IPS-NIHi7 (cell line): ENCODE measurements at regions not wholly inside any gene's neighbourhood (a gene's known extent, or its start where the extent isn't known, plus 50 kb on each side); places are given as distances from the start of the nearest gene placed in this dataset.

Source experiments
- DNase-seq: peaks from one replicate; pipeline ENCODE4 v3.0.0; 2012; ENCODE audit warnings: mixed read lengths; ENCODE audit errors: extremely low spot score

- DNase-seq = no peak
Measured at GRCh38 chr7:98565103-98565502, 52.0 kb upstream of the NPTX2 start.

GRCh38 chr7:98562871-98563495, 54.1 kb upstream of the NPTX2 start:
- no peak for DNase-seq

- no peak for DNase-seq
Measured at GRCh38 chr7:98562381-98562823, 54.7 kb upstream of the NPTX2 start.

- peak; percentile 44 for DNase-seq
Measured at GRCh38 chr7:98559958-98560357, 57.1 kb upstream of the NPTX2 start.

DNA sequence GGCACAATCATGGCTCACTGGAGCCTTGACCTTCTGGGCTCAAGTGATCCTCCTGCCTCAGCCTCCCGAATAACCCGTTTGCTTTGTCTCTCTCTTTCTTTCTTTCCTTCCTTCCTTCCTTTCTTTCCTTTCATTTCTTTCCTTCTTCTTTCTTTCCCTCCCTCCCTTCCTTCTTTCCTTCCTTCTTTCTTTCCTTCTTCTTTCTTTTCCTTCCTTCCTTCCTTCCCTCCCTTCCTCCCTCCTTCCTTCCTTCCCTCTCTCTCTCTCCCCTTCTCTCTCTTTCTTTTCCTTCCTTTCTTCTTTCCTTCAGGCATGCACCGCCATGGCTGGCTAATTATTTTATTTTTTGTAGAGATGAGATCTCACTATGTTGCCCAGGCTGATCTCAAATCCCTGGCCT, 57.9 kb upstream of the NPTX2 start:
- no peak for DNase-seq

- DNase-seq = no peak
Measured at GRCh38 chr7:98557538-98558031, 59.5 kb upstream of the NPTX2 start.

DNA sequence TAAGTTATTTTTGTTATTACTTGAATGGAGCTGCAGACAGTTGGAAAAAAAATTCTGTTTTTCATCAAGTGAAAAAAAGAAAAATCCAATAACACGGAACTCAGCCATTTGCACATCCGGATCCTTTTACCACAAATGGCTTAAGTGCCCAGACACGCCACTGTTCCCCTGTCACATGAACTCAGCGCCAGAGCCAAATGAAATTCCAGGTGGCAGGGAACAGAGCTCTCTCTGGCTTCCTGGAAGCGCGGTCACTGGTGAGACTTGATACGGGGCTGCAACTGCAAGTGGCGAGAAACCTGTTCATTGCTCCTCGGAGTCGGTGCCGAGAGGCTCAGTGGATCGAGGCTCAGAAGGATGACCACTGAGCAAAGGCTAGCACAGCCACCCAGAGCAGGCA, 60.8 kb upstream of the NPTX2 start:
- DNase-seq = no peak

DNA sequence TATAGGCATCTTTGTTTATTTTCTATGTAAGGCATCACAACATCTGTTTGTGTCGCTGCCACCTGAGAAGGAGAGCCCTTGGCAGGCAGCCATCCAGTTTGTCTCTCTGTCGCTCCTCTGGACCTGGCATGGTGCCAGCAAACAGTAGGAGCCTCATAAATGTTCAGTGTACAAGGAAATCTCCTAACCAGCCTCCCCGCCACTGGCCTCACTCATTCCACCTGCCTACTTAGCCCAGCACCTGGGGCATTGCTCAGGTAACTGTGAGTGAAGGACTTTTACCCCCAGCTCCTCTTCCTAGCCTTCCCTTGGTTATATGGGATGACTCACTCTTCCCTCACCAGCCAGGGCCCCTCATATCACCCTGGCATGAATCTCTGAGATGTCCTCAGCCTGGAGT, 61.7 kb upstream of the NPTX2 start:
- DNase-seq = no peak

GRCh38 chr7:98553666-98554065, 63.4 kb upstream of the NPTX2 start:
- no peak for DNase-seq

- DNase-seq = no peak
Measured at GRCh38 chr7:98551611-98552273, 65.3 kb upstream of the NPTX2 start.

DNA sequence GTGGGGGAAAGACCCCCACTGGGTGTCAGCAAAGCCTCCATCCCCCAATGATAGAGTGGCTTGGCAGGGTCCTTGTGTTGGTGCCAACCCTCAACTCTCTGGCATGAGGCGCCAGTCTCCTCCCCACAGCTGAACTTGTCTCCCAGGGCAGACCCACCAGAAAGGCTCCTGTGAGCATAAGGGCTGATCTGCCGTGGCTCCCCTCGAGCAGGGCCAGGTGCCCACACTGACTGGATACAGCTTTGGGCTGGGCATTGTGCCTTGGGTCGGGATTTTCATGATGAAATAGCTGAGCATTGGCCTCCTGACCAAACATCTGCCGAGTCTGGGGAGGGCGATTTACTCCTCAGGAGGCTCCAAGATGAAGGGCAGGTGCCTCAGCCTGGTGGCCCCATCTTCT, 68.1 kb upstream of the NPTX2 start:
- no peak for DNase-seq

DNA sequence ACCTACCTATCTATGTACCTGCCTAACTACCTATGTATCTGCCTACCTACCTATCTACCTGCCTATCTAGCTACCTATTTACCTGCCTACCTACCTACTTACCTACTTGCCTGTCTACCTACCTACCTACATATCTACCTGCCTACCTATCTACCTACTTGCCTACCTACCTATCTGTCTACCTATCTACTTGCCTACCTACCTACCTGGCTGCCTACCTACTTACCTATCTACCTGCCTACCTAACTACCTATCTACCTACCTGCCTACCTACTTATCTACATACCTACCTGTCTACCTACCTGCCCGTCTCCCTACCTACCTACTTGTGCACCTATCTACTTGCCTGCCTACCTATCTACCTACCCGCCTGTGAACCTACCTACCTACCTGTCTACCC, 68.7 kb upstream of the NPTX2 start:
- no peak for DNase-seq

DNA sequence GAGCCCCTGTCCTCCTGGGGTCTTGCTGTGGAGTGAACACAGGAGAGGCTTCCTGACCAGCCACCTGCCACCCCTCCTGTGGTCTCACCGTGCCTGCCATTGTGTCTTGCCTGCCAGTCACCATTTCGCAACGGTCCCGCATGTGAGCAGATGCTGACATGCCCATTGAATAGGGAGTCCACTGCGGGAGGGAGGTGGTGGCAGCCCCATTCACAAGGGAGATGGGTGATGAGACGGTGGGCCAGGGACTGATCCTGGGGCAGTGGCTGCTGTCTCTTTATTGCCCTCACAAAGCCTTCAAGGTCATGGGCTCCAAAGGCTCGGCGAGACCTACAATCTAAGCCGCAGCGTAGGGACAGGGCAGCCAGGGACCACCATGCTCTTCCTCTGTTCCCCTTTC, 76.0 kb upstream of the NPTX2 start:
- no peak for DNase-seq

DNA sequence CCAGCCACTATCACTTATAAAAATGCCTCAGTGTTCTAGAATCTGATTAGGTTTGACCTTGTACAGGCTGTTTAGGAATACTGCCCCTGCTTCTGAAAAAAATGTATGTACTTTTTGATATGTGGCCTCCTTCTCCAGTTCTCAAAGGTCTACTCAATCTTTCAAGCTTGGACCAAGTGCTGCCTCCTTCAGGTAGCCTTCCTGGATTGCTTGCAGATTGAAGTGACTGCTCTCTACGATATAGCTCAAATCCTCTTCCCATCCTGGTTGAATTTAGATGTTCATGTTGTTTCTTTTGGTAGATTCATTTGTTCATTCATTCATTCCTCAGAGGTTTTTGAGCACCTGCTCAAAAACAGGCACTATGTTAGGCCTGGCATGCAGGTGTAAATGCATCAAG, 77.2 kb upstream of the NPTX2 start:
- DNase-seq = no peak

GRCh38 chr7:98536803-98537202, 80.3 kb upstream of the NPTX2 start:
- DNase-seq = no peak

- DNase-seq = no peak
Measured at GRCh38 chr7:98534493-98534892, 82.6 kb upstream of the NPTX2 start.

- peak; percentile 39 for DNase-seq
Measured at GRCh38 chr7:98531717-98532116, 85.4 kb upstream of the NPTX2 start.

DNA sequence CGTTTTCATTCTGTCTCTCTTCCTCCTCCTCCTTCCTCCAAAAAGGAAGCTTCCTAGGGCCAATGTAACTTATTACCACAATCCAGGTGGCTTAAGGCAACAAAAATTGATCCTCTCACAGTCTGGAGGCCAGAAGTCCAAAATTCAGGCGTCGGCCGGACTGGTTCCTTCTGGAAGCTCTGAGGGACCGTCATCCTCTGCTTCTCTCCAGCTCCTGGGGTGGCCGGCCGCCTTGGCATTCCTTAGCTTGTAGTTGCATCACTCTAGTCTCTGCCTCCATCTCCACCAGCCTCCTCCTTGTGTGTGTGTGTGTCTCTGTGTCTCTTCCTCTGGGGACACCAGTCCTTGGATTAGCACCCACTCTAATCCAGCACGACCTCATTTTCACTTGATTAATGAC, 89.0 kb upstream of the NPTX2 start:
- DNase-seq = no peak

GRCh38 chr7:98526059-98526458, 91.0 kb upstream of the NPTX2 start:
- no peak for DNase-seq

DNA sequence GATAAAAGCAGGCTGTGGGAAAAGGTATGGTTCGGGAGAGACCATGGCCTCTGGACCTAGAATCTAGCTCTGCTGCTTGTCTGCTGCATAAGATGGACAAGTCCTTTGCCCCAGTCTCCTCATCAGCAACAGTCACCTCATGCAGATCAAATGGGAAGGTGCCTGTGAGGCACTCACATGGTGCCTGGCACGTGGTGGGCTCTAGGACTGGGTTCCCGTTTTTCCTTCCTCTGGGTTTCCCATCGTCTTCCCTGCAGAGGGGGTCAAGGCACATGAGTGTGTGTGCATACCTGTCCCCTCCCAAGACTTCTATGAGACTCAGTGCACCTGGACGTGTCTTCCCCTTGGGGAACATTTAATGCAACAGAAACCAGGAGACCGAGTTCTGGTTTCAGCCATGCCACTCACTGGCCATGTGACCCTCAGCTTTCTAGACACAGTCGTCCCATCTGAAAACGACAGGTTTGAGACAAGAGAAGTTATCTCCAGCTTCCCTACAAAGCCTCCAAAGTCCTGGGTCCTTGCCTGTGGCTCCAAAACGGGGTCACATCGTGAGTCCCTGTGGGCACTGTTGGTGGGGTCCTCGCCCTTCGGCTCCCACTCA, 95.9 kb upstream of the NPTX2 start:
- DNase-seq = no peak

DNA sequence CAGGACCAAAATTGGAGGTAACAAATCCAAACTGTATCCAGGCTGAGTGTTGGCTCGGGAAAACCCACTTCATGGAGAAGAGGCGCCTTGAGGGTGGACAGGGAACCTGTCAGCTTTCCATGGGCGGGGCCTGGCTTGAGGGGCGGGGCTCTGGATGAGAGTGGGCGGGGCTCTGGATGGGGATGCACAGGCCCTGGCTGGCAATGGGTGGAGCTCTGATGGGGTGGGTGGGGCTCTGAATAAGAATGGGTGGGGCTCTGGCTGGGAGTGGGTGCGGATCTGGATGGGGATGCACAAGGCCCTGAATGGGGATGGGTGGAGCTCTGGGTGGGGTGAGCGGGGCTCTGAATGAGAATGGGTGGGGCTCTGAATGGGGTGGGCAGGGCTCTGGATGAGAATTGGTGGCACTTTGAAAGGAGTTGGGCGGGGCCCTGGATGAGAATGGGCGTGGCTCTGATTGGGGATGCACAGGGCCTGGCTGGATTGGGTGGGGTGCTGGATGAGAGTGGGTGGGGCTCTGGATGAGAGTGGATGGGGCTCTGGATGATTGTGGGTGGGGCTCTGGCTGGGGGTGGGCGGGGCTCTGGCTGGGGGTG, 96.6 kb upstream of the NPTX2 start:
- peak; percentile 45 for DNase-seq

GRCh38 chr7:98518159-98518947, 98.7 kb upstream of the NPTX2 start:
- DNase-seq = no peak
